Erythroblast (primary cell): ENCODE measurements at regions not wholly inside any gene's neighbourhood (a gene's known extent, or its start where the extent isn't known, plus 50 kb on each side); places are given as distances from the start of the nearest gene placed in this dataset.

Source experiments
- GATA1 ChIP-seq: IDR thresholded peaks from 2 replicates; pipeline ENCODE4 v1.6.1; 2011; ENCODE audit warnings: low read depth, mild to moderate bottlenecking, control low read depth, low read length, moderate library complexity
- POLR2A ChIP-seq: IDR thresholded peaks from 2 replicates; pipeline ENCODE4 v1.6.1; 2011; ENCODE audit warnings: mild to moderate bottlenecking, low read length

DNA sequence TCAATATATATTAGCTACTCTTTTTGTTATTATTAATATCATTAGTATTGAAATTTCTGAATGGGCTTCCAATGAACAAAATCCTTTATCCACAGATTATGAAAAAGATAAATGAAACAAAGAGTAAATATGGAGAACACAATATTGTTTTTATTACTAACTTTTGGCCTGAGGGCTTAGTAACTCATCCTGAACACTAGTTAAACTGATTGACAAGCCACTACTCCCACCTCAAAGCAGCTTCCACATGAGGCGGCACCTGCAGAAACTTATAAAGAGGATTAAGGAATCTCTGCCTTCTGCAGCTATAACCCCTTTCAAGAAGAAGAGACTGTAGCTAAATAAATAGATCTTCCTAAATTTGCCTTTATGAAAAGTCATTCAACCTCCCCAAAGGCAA, 187.6 kb upstream of the ALG10 start:
- no peak for TF ChIP-seq POLR2A
- no peak for TF ChIP-seq GATA1
